Kidney epithelial cell (primary cell): ENCODE measurements at regions not wholly inside any gene's neighbourhood (a gene's known extent, or its start where the extent isn't known, plus 50 kb on each side); places are given as distances from the start of the nearest gene placed in this dataset.

Experiments
- DNase-seq: peaks from one replicate; pipeline ENCODE4 v3.0.0-alpha.2; 2010; ENCODE audit warnings: low read depth
- H3K27me3 ChIP-seq: 2 replicates; pipeline ENCODE4 v1.6.0; 2011; ENCODE audit warnings: low read length; ENCODE audit not compliant: control insufficient read depth, insufficient read depth
- H3K36me3 ChIP-seq: 2 replicates; pipeline ENCODE4 v1.5.1; 2011; ENCODE audit warnings: low read length; ENCODE audit not compliant: control insufficient read depth, insufficient read depth
- H3K4me3 ChIP-seq: 2 replicates; pipeline ENCODE4 v1.5.1; 2011; ENCODE audit warnings: low read depth, mild to moderate bottlenecking, control low read depth, low read length
- TF ChIP-seq, protein P1 (sequence below): IDR thresholded peaks from 2 replicates; pipeline ENCODE4 v1.5.1; 2011; ENCODE audit warnings: mild to moderate bottlenecking, moderate library complexity, low read length, control low read depth, inconsistent platforms; ENCODE audit not compliant: insufficient read depth, poor library complexity, severe bottlenecking

DNA sequence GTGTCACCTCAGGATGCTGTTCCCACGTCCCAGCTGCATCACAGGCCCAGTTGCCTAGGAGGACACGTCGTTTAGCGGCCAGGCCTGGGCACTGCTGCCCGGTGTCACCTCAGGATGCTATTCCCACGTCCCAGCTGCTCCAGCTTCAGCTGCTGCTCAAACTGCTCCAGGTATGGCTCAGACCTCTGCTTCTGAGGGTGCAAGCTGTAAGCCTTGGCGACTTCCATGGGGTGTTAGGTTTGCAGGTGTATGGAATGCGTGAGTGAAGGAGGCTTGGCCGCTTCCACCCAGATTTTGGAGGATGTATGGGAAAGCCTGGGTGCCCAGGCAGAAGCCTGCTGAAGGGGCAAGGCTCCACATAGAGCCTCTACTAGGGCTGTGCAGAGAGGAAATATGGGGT, 205.3 kb upstream of the B3GAT1 start:
- TF ChIP-seq, protein P1, sequence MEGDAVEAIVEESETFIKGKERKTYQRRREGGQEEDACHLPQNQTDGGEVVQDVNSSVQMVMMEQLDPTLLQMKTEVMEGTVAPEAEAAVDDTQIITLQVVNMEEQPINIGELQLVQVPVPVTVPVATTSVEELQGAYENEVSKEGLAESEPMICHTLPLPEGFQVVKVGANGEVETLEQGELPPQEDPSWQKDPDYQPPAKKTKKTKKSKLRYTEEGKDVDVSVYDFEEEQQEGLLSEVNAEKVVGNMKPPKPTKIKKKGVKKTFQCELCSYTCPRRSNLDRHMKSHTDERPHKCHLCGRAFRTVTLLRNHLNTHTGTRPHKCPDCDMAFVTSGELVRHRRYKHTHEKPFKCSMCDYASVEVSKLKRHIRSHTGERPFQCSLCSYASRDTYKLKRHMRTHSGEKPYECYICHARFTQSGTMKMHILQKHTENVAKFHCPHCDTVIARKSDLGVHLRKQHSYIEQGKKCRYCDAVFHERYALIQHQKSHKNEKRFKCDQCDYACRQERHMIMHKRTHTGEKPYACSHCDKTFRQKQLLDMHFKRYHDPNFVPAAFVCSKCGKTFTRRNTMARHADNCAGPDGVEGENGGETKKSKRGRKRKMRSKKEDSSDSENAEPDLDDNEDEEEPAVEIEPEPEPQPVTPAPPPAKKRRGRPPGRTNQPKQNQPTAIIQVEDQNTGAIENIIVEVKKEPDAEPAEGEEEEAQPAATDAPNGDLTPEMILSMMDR, result no peak
- Histone ChIP-seq H3K27me3 (no peaks in the 10 kb centered on the region), H3K36me3 (no peaks in the 10 kb centered on the region), H3K4me3 (no peak overlapping the region)
- no peak for DNase-seq

GRCh38 chr11:134616038-134616437, 204.0 kb upstream of the B3GAT1 start:
- H3K27me3 ChIP-seq, result no peaks in the 10 kb centered on the region
- H3K4me3 ChIP-seq, result no peak overlapping the region
- TF ChIP-seq, protein P1, result no peak
- H3K36me3 ChIP-seq, result no peaks in the 10 kb centered on the region
- no peak for DNase-seq

DNA sequence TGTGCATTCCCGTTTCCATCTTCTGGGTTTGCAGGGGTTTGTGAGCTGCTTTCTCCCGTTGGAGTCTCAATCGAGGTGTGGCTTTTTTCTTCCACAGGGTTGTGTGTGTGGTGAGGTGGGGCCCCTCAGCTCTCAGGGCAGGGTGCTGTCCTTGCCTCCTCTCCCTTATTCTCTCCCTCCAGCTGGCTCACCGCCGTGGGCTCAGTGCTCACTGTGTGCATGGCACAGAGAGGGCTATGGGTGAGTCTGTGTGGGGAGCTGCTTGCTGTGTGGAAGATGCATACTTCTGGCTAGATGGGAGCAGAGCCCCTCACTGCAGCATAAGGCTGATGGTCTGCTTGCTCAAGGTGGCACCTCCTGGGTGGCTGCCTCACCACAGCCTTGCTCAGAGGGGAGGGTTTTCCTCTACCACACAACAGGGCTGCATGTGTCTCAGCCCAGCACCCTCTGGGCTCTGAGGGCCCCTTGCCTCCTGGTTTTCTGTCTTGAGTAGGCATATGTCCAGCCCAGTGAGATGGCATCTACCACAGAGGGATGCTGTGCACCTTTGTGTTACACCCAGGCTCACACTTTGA, 203.1 kb upstream of the B3GAT1 start:
- Histone ChIP-seq H3K4me3 (no peak overlapping the region), H3K36me3 (no peaks in the 10 kb centered on the region), H3K27me3 (no peaks in the 10 kb centered on the region)
- no peak for DNase-seq
- TF ChIP-seq, protein P1, result no peak

GRCh38 chr11:134614141-134614540, 202.1 kb upstream of the B3GAT1 start:
- no peaks in the 10 kb centered on the region for H3K36me3 ChIP-seq
- no peak for DNase-seq
- no peaks in the 10 kb centered on the region for H3K27me3 ChIP-seq
- H3K4me3 ChIP-seq, result no peak overlapping the region
- TF ChIP-seq, protein P1, result no peak

GRCh38 chr11:134613646-134614045, 201.6 kb upstream of the B3GAT1 start:
- Histone ChIP-seq H3K4me3 (no peak overlapping the region), H3K36me3 (no peaks in the 10 kb centered on the region), H3K27me3 (no peaks in the 10 kb centered on the region)
- DNase-seq, result no peak
- TF ChIP-seq, protein P1, result no peak
